Choroid plexus epithelial cell (primary cell): ENCODE measurements at regions not wholly inside any gene's neighbourhood (a gene's known extent, or its start where the extent isn't known, plus 50 kb on each side); places are given as distances from the start of the nearest gene placed in this dataset.
A peak's percentile ranks its signal among the peaks of the same experiment; 100 is the strongest.

Experiments
- DNase-seq: peaks from one replicate; pipeline ENCODE4 v3.0.0-alpha.2; 2010; ENCODE audit warnings: low read depth
- H3K4me3 ChIP-seq: 2 replicates; pipeline ENCODE4 v1.5.1; 2011; ENCODE audit warnings: low read depth, mild to moderate bottlenecking, control low read depth, low read length, moderate library complexity
- CTCF ChIP-seq: conservative IDR thresholded peaks from 2 replicates; pipeline ENCODE4 v1.5.1; 2011; ENCODE audit warnings: low read depth, mild to moderate bottlenecking, control low read depth, inconsistent platforms, low read length, moderate library complexity

GRCh38 chr13:99911965-99912566 is 59.5 kb downstream of the ZIC5 start:
- no peak for DNase-seq
- no peak overlapping the region for H3K4me3 ChIP-seq
- TF ChIP-seq CTCF: no peak

GRCh38 chr13:99911069-99911964 is 60.2 kb downstream of the ZIC5 start:
- no peak for TF ChIP-seq CTCF
- no peak for DNase-seq
- no peak overlapping the region for H3K4me3 ChIP-seq

- TF ChIP-seq CTCF: no peak
- DNase-seq: peak; percentile 53
- no peak overlapping the region for H3K4me3 ChIP-seq
Observed at GRCh38 chr13:99909836-99910619, 61.5 kb downstream of the ZIC5 start.

GRCh38 chr13:99909097-99909835 is 62.3 kb downstream of the ZIC5 start:
- H3K4me3 ChIP-seq: no peak overlapping the region
- DNase-seq: no peak

GRCh38 chr13:99908140-99908803 is 63.3 kb downstream of the ZIC5 start:
- no peak for TF ChIP-seq CTCF
- peak; percentile 35 for DNase-seq
- no peak overlapping the region for H3K4me3 ChIP-seq

More at GRCh38 chr13:99909097-99909835, 62.3 kb downstream of the ZIC5 start:
- TF ChIP-seq CTCF: no peak

GRCh38 chr13:99907627-99908026 is 63.9 kb downstream of the ZIC5 start:
- no peak overlapping the region for H3K4me3 ChIP-seq
- no peak for TF ChIP-seq CTCF
- DNase-seq: no peak
